Spleen (tissue), 11 donors: ENCODE measurements at regions not wholly inside any gene's neighbourhood (a gene's known extent, or its start where the extent isn't known, plus 50 kb on each side); places are given as distances from the start of the nearest gene placed in this dataset.

ENCODE experiments used
- DNase-seq: peaks from one replicate; pipeline ENCODE4 v3.0.0-alpha.2; 2020
- H3K27ac ChIP-seq, 8 donors: fragments of 200-600 bp; sonication (generic) in 7 of 8; 1 replicate in 4 of 8; 2 replicates in 4 of 8; pipeline versions ENCODE4 v1.5.0 to v1.8.0; 2016 to 2021; ENCODE audit warnings: inconsistent platforms in 4 of 8, mild to moderate bottlenecking in 4 of 8, moderate library complexity in 1 of 8
- H3K27me3 ChIP-seq, 7 donors: fragments of 200-600 bp; sonication (generic) in 6 of 7; replicated peaks in 1 of 7; 1 replicate in 4 of 7; 2 replicates in 3 of 7; pipeline versions ENCODE4 v1.5.0 to v1.8.0; 2016 to 2021; ENCODE audit warnings: inconsistent platforms in 3 of 7, mild to moderate bottlenecking in 1 of 7
- H3K36me3 ChIP-seq, 6 donors: fragments of 200-600 bp; sonication (generic) in 5 of 6; 1 replicate in 4 of 6; 2 replicates in 2 of 6; pipeline versions ENCODE4 v1.5.0 to v1.8.0; 2016 to 2021; ENCODE audit warnings: inconsistent platforms in 2 of 6
- H3K4me1 ChIP-seq, 6 donors: fragments of 200-600 bp; sonication (generic) in 5 of 6; 1 replicate in 3 of 6; 2 replicates in 3 of 6; pipeline versions ENCODE4 v1.5.0 to v1.8.0; 2016 to 2021; ENCODE audit warnings: inconsistent platforms in 3 of 6
- H3K4me3 ChIP-seq, 8 donors: fragments of 200-600 bp; sonication (generic) in 7 of 8; 1 replicate in 4 of 8; 2 replicates in 4 of 8; pipeline versions ENCODE4 v1.5.0 to v1.8.0; 2016 to 2021; ENCODE audit warnings: inconsistent platforms in 4 of 8, mild to moderate bottlenecking in 4 of 8, moderate library complexity in 2 of 8
- H3K9me3 ChIP-seq, 8 donors: fragments of 200-600 bp; sonication (generic) in 7 of 8; 1 replicate in 4 of 8; 2 replicates in 4 of 8; pipeline versions ENCODE4 v1.5.0 to v1.8.0; 2016 to 2021; ENCODE audit warnings: inconsistent platforms in 4 of 8
- POLR2A ChIP-seq, 3 donors: fragments of 450-650 bp; IDR thresholded peaks; one replicate each; pipeline ENCODE4 v1.5.1; 2017; ENCODE audit warnings: antibody characterized with exemption in 3 of 3, mild to moderate bottlenecking in 1 of 3
- POLR2AphosphoS5 ChIP-seq, 3 donors: sonication (generic); formaldehyde crosslinking; IDR thresholded peaks; one replicate each; pipeline ENCODE4 v1.5.1; 2017; ENCODE audit warnings: antibody characterized with exemption in 3 of 3
- WGBS, 5 donors: extraction: QIAGEN DNeasy Blood & Tissue Kit in 3 of 5; methylation state at CpG; one replicate each; pipeline versions ENCODE4 v1.1.5 to v1.1.7; 2013 to 2018; 5-methylcytosine and 5-hydroxymethylcytosine counted together
- intact Hi-C: fragments of 100-400 bp; cut with DNase I; formaldehyde crosslinking; loops from one replicate; pipeline ENCODE4 v1.15.0; 2023; ENCODE audit warnings: low total_unique reads
- TF ChIP-seq, protein P1 (sequence below), 11 experiments: fragments of 200-600 bp in 7 of 11; fragments of 450-650 bp in 4 of 11; sonication (generic) in 4 of 11; IDR thresholded peaks in 8 of 11; conservative IDR thresholded peaks in 3 of 11; 1 replicate in 7 of 11; 2 replicates in 4 of 11; pipeline versions ENCODE4 v1.4.0 to v1.8.0; 2016 to 2021; ENCODE audit warnings: antibody characterized with exemption in 11 of 11, inconsistent platforms in 4 of 11, mild to moderate bottlenecking in 1 of 11
- donor health status: healthy with polysubstance abuse.
- donor health status: DM: no; HTN: no; CAD: no; lungs with moderate emphysema.
- donor health status: DM: no; HTN: no; CAD: no.
- donor health status: Bipolar disorder and iron deficiency.
- donor health status: healthy.
- donor health status: DM: no; HTN: no; CAD: no.
- donor health status: DM: yes; HTN: yes; CAD: no.

DNA sequence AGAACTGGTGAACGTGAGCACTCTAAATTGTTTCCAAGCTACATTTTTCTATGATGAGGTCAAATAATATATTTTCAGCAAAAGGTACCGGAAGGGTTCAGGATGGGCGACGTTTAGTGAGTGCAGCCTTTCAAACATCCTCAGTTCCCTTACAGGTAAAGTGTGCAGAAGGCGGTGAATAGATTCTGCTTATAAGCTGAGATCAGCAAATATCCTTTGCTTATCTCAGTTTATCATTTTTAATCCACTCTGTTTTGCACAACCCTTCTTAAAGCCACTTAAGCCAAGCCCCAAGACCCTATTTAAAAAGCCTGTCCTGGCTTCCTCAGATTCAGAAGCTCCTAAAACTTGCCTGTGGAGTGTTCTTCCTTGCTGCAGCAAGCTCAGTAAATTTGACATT, 103.1 kb upstream of the DGKB start:
- Histone ChIP-seq H3K27ac (no peak overlapping the region), H3K4me3 (no peak overlapping the region), H3K36me3 (no peaks in the 10 kb centered on the region), H3K4me1 (no peaks in the 10 kb centered on the region), H3K27me3 (no peaks in the 10 kb centered on the region), H3K9me3 (no peaks in the 10 kb centered on the region)
- TF ChIP-seq POLR2AphosphoS5 (IDR thresholded peaks at IDR 0.05) (no peak), POLR2A (IDR thresholded peaks at IDR 0.05) (no peak)
- TF ChIP-seq, protein P1, sequence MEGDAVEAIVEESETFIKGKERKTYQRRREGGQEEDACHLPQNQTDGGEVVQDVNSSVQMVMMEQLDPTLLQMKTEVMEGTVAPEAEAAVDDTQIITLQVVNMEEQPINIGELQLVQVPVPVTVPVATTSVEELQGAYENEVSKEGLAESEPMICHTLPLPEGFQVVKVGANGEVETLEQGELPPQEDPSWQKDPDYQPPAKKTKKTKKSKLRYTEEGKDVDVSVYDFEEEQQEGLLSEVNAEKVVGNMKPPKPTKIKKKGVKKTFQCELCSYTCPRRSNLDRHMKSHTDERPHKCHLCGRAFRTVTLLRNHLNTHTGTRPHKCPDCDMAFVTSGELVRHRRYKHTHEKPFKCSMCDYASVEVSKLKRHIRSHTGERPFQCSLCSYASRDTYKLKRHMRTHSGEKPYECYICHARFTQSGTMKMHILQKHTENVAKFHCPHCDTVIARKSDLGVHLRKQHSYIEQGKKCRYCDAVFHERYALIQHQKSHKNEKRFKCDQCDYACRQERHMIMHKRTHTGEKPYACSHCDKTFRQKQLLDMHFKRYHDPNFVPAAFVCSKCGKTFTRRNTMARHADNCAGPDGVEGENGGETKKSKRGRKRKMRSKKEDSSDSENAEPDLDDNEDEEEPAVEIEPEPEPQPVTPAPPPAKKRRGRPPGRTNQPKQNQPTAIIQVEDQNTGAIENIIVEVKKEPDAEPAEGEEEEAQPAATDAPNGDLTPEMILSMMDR (IDR thresholded peaks at IDR 0.05 in 8 of 11, conservative IDR thresholded peaks at IDR 0.05 in 3 of 11) = no peak
- DNase-seq = no peak
- intact Hi-C loops = no loop called here
- WGBS, 5 donors = 81 to 90% (median 86%) methylated on average over 5 of the region's 5 CpGs

DNA sequence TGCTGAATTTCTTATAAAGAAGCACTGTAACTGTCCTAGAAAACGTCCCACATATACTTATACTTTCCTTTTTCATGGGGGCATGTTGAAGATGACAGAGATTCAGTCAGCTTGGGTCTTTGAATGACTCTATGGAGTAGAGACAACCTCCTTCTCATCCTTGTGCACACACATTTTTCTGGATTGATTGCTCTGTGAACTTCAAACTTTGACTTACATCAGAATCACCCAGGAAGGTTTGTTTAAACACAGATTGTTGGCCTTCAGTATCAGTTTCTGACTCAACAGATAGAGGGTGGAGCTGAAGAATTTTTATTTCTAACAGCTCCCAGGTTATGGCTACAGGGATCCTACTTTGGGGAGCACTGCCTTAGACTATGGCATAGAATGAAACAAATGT, 97.6 kb upstream of the DGKB start:
- H3K4me3 ChIP-seq = no peak overlapping the region
- no peak overlapping the region for H3K27ac ChIP-seq
- H3K9me3 ChIP-seq = no peaks in the 10 kb centered on the region
- intact Hi-C loops = no loop called here
- TF ChIP-seq, protein P1 (IDR thresholded peaks at IDR 0.05 in 8 of 11, conservative IDR thresholded peaks at IDR 0.05 in 3 of 11) = no peak
- TF ChIP-seq POLR2AphosphoS5 (IDR thresholded peaks at IDR 0.05) (no peak), POLR2A (IDR thresholded peaks at IDR 0.05) (no peak)
- WGBS, 5 donors = 33 to 69% (median 56%) methylated on average over 1 of the region's 1 CpG
- no peak for DNase-seq
- H3K4me1 ChIP-seq = no peaks in the 10 kb centered on the region
- H3K27me3 ChIP-seq = no peaks in the 10 kb centered on the region
- H3K36me3 ChIP-seq = no peaks in the 10 kb centered on the region

DNA sequence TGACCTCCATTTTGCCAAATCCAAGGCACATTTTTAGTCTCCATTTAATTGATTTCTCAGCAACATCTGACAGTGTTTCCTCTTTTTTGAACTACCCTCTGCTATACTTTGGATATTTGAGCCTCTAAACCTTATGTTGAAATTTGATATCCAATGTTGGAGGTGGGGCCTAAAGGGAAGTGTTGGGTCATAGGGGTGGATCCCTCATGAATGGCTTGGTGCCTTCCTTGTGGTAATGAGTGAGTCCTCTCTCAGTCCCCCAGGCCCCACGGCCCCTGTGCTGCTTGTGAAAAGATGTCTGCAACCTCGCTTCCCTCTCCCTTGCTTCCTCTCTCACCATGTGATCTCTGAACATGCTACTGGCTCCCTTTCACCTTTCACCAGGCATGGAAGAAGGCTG, 96.8 kb upstream of the DGKB start:
- H3K27ac ChIP-seq = no peak overlapping the region
- no peak for DNase-seq
- no peaks in the 10 kb centered on the region for H3K4me1 ChIP-seq
- 43 to 76% (median 65%) methylated on average over 2 of the region's 2 CpGs for WGBS, 5 donors
- H3K36me3 ChIP-seq = no peaks in the 10 kb centered on the region
- intact Hi-C loops = no loop called here
- no peaks in the 10 kb centered on the region for H3K27me3 ChIP-seq
- TF ChIP-seq, protein P1 (IDR thresholded peaks at IDR 0.05 in 8 of 11, conservative IDR thresholded peaks at IDR 0.05 in 3 of 11) = no peak
- TF ChIP-seq POLR2AphosphoS5 (IDR thresholded peaks at IDR 0.05) (no peak), POLR2A (IDR thresholded peaks at IDR 0.05) (no peak)
- no peaks in the 10 kb centered on the region for H3K9me3 ChIP-seq
- H3K4me3 ChIP-seq = no peak overlapping the region

DNA sequence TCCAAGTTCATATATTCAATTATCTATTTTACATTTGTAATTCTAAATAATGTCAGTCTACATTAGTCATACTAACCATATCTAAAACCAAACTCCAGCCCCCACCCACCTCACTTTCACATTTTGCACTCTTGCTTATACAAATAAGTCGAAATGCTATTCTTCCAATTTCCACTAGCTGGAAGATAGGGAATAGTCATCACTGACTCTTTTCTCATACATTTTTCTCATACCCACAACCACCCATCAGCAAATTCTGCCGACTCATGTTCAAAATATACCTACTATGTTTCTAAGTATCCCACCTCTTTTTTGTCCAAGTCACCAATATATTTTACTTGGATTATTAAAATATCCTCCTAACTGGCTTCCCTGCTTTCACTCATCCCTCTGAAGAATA, 93.2 kb upstream of the DGKB start:
- 63 to 88% (median 78%) methylated on average over 2 of the region's 2 CpGs for WGBS, 5 donors
- Histone ChIP-seq H3K27ac (no peak overlapping the region), H3K27me3 (no peaks in the 10 kb centered on the region), H3K9me3 (no peaks in the 10 kb centered on the region), H3K4me1 (no peaks in the 10 kb centered on the region), H3K4me3 (no peak overlapping the region), H3K36me3 (no peaks in the 10 kb centered on the region)
- no peak for DNase-seq
- TF ChIP-seq POLR2AphosphoS5 (IDR thresholded peaks at IDR 0.05) = no peak
- TF ChIP-seq, protein P1 (IDR thresholded peaks at IDR 0.05 in 8 of 11, conservative IDR thresholded peaks at IDR 0.05 in 3 of 11) = no peak
- TF ChIP-seq POLR2A (IDR thresholded peaks at IDR 0.05) = no peak
- intact Hi-C loops = no loop called here
